Lung (tissue), 11 donors: ENCODE measurements at regions not wholly inside any gene's neighbourhood (a gene's known extent, or its start where the extent isn't known, plus 50 kb on each side); places are given as distances from the start of the nearest gene placed in this dataset.

ENCODE experiments used
- ATAC-seq: fragments of 200-7000 bp; cut with Tn5 transposase; one replicate; pipeline ENCODE4 v1.9.1; 2020; ENCODE audit warnings: moderate number of reproducible peaks; ENCODE audit not compliant: insufficient read depth, low FRiP score
- DNase-seq, 3 donors: peaks; one replicate each; pipeline ENCODE4 v3.0.0-alpha.2; 2013 to 2017
- H3K27ac ChIP-seq, 2 donors: one replicate each; pipeline ENCODE4 v1.5.1; 2013; ENCODE audit warnings: mild to moderate bottlenecking in 2 of 2, moderate library complexity in 2 of 2, control low read depth in 1 of 2, inconsistent platforms in 1 of 2, low read depth in 1 of 2, low read length in 1 of 2
- H3K27me3 ChIP-seq, 3 donors: one replicate each; pipeline ENCODE4 v1.5.1; 2013; ENCODE audit warnings: low read length in 2 of 3; ENCODE audit not compliant: control insufficient read depth in 3 of 3, insufficient read depth in 3 of 3
- H3K36me3 ChIP-seq, 4 donors: one replicate each; pipeline ENCODE4 v1.5.1; 2013; ENCODE audit warnings: low read length in 4 of 4, mild to moderate bottlenecking in 1 of 4, moderate library complexity in 1 of 4; ENCODE audit not compliant: control insufficient read depth in 4 of 4, insufficient read depth in 4 of 4
- H3K4me1 ChIP-seq, 5 donors: one replicate each; pipeline ENCODE4 v1.5.1; 2013; ENCODE audit warnings: low read length in 5 of 5, mild to moderate bottlenecking in 2 of 5, moderate library complexity in 1 of 5; ENCODE audit not compliant: control insufficient read depth in 5 of 5, insufficient read depth in 5 of 5
- H3K4me3 ChIP-seq: one replicate; pipeline ENCODE4 v1.5.1; 2013; ENCODE audit warnings: mild to moderate bottlenecking, control low read depth, moderate library complexity
- H3K9ac ChIP-seq, 2 donors: one replicate each; pipeline ENCODE4 v1.5.1; 2013; ENCODE audit warnings: low read length in 2 of 2, control low read depth in 1 of 2; ENCODE audit not compliant: insufficient read depth in 1 of 2
- H3K9me3 ChIP-seq, 4 donors: one replicate each; pipeline ENCODE4 v1.5.1; 2013; ENCODE audit warnings: low read length in 3 of 4, mild to moderate bottlenecking in 1 of 4, moderate library complexity in 1 of 4; ENCODE audit not compliant: control insufficient read depth in 4 of 4, insufficient read depth in 3 of 4
- CTCF ChIP-seq: IDR thresholded peaks from 2 replicates; pipeline ENCODE4 v1.5.1; 2012; ENCODE audit warnings: mild to moderate bottlenecking; ENCODE audit errors: control extremely low read depth, extremely low read depth
- WGBS, 2 donors: extraction: QIAGEN DNeasy Blood & Tissue Kit; methylation state at CpG; one replicate each; pipeline ENCODE4 v1.1.7; 2013; 5-methylcytosine and 5-hydroxymethylcytosine counted together
- donor health status: control.
- donor health status: control.
- donor health status: Bipolar disorder and iron deficiency.
- donor health status: healthy.
- donor health status: DM: yes; HTN: yes; CAD: no.

GRCh38 chr2:188848887-188849435, 125.2 kb upstream of the COL3A1 start:
- Histone ChIP-seq H3K36me3 (no peaks in the 10 kb centered on the region), H3K9me3 (no peaks in the 10 kb centered on the region), H3K4me3 (no peak overlapping the region), H3K4me1 (peaks cover 0 to 22% (median 3%) of the 10 kb centered on the region in 5 donors), H3K27ac (no peak overlapping the region), H3K27me3 (no peaks in the 10 kb centered on the region), H3K9ac (no peak overlapping the region)
- no peak for TF ChIP-seq CTCF
- ATAC-seq (no peak), DNase-seq (peak in 1 of 3 donors; percentile 15)
- 0 to 32% methylated on average over 1 of the region's 1 CpG for WGBS, 2 donors

- Histone ChIP-seq H3K4me1 (peaks cover 0 to 25% (median 3%) of the 10 kb centered on the region in 5 donors), H3K9ac (no peak overlapping the region), H3K36me3 (no peaks in the 10 kb centered on the region), H3K27ac (no peak overlapping the region), H3K27me3 (no peaks in the 10 kb centered on the region), H3K9me3 (no peaks in the 10 kb centered on the region), H3K4me3 (no peak overlapping the region)
- 75 to 85% methylated on average over 2 of the region's 2 CpGs for WGBS, 2 donors
- TF ChIP-seq CTCF = no peak
- DNase-seq (no peak), ATAC-seq (no peak)
These were observed 123.4 kb upstream of the COL3A1 start for GRCh38 chr2:188850786-188851185.

GRCh38 chr2:188851311-188851710, 122.9 kb upstream of the COL3A1 start:
- no peak for TF ChIP-seq CTCF

GRCh38 chr2:188851826-188852225, 122.3 kb upstream of the COL3A1 start:
- no peak for ATAC-seq
- Histone ChIP-seq H3K27ac (no peak overlapping the region), H3K9ac (no peak overlapping the region), H3K27me3 (no peaks in the 10 kb centered on the region), H3K36me3 (no peaks in the 10 kb centered on the region), H3K4me1 (peaks cover 0 to 25% (median 3%) of the 10 kb centered on the region in 5 donors), H3K9me3 (no peaks in the 10 kb centered on the region), H3K4me3 (no peak overlapping the region)
- no peak for DNase-seq
- no peak for TF ChIP-seq CTCF
- 89 to 90% methylated on average over 3 of the region's 3 CpGs for WGBS, 2 donors

More at GRCh38 chr2:188851311-188851710, 122.9 kb upstream of the COL3A1 start:
- Histone ChIP-seq H3K27me3 (no peaks in the 10 kb centered on the region), H3K9ac (no peak overlapping the region), H3K36me3 (no peaks in the 10 kb centered on the region), H3K9me3 (no peaks in the 10 kb centered on the region), H3K27ac (no peak overlapping the region), H3K4me1 (peaks cover 0 to 25% (median 3%) of the 10 kb centered on the region in 5 donors), H3K4me3 (no peak overlapping the region)
- DNase-seq (no peak), ATAC-seq (no peak)
- 49 to 57% methylated on average over 1 of the region's 1 CpG for WGBS, 2 donors
